Astrocyte (in vitro differentiated cells and primary cell): ENCODE measurements at regions not wholly inside any gene's neighbourhood (a gene's known extent, or its start where the extent isn't known, plus 50 kb on each side); places are given as distances from the start of the nearest gene placed in this dataset.
"Not testable (repeated sequence)": the region's sequence is repeated elsewhere in the genome, so short reads cannot be mapped to it uniquely, and the experiment has no call there.

Source experiments
- DNase-seq: peaks from one replicate; pipeline ENCODE4 v3.0.0-alpha.2; 2010; ENCODE audit warnings: low read depth
- FAIRE-seq: peaks from 2 replicates; lab custom pipeline; 2011; peaks lifted over from hg19 to GRCh38; lab: Jason Lieb, UNC
- H2AFZ ChIP-seq: 2 replicates; pipeline ENCODE4 v1.6.0; 2012; ENCODE audit warnings: low read depth, low read length, inconsistent platforms
- H3K27ac ChIP-seq: 2 replicates; pipeline ENCODE4 v1.5.1; 2011; ENCODE audit warnings: low read depth, low read length, inconsistent platforms
- H3K27me3 ChIP-seq: 2 replicates; pipeline ENCODE4 v1.6.0; 2011; ENCODE audit warnings: low read length, inconsistent platforms; ENCODE audit not compliant: insufficient read depth
- H3K36me3 ChIP-seq: 2 replicates; pipeline ENCODE4 v1.5.1; 2011; ENCODE audit warnings: low read length, inconsistent platforms; ENCODE audit not compliant: insufficient read depth
- H3K4me1 ChIP-seq: 2 replicates; pipeline ENCODE4 v1.5.1; 2011; ENCODE audit warnings: low read length, inconsistent platforms; ENCODE audit not compliant: insufficient read depth
- H3K4me2 ChIP-seq: 2 replicates; pipeline ENCODE4 v1.6.0; 2012; ENCODE audit warnings: low read length, inconsistent platforms
- H3K4me3 ChIP-seq: 2 replicates; pipeline ENCODE4 v1.5.1; 2011; ENCODE audit warnings: low read depth, mild to moderate bottlenecking, low read length, inconsistent platforms; ENCODE audit not compliant: insufficient read depth
- H3K79me2 ChIP-seq: 2 replicates; pipeline ENCODE4 v1.6.0; 2012; ENCODE audit warnings: mild to moderate bottlenecking, low read length, inconsistent platforms; ENCODE audit not compliant: insufficient read depth
- H3K9ac ChIP-seq: 2 replicates; pipeline ENCODE4 v1.6.0; 2012; ENCODE audit warnings: mild to moderate bottlenecking, low read length, inconsistent platforms
- H3K9me3 ChIP-seq: 2 replicates; pipeline ENCODE4 v1.5.1; 2012; ENCODE audit warnings: low read depth, mild to moderate bottlenecking, low read length, inconsistent platforms; ENCODE audit not compliant: insufficient read depth
- H4K20me1 ChIP-seq: 2 replicates; pipeline ENCODE4 v1.6.0; 2012; ENCODE audit warnings: low read length, inconsistent platforms; ENCODE audit not compliant: insufficient read depth
- H3K27ac Mint-ChIP-seq: one replicate; pipeline ENCODE4 v1.8.0; 2021; ENCODE audit warnings: mild to moderate bottlenecking, mixed read lengths; ENCODE audit not compliant: unreplicated experiment
- H3K27me3 Mint-ChIP-seq: one replicate; pipeline ENCODE4 v1.8.0; 2021; ENCODE audit warnings: low read depth, mixed read lengths; ENCODE audit not compliant: unreplicated experiment
- H3K36me3 Mint-ChIP-seq: one replicate; pipeline ENCODE4 v1.8.0; 2021; ENCODE audit warnings: low read depth, mixed read lengths; ENCODE audit not compliant: unreplicated experiment
- H3K4me1 Mint-ChIP-seq: one replicate; pipeline ENCODE4 v1.8.0; 2021; ENCODE audit warnings: low read depth, mixed read lengths; ENCODE audit not compliant: unreplicated experiment
- H3K4me3 Mint-ChIP-seq: one replicate; pipeline ENCODE4 v1.8.0; 2021; ENCODE audit warnings: mild to moderate bottlenecking, moderate library complexity, mixed read lengths; ENCODE audit not compliant: unreplicated experiment
- H3K9me3 Mint-ChIP-seq: one replicate; pipeline ENCODE4 v1.8.0; 2021; ENCODE audit warnings: mild to moderate bottlenecking, mixed read lengths; ENCODE audit not compliant: unreplicated experiment
- CTCF ChIP-seq: IDR thresholded peaks from 2 replicates; pipeline ENCODE4 v1.5.1; 2011; ENCODE audit warnings: low read depth, mild to moderate bottlenecking, inconsistent platforms, low read length, moderate library complexity; ENCODE audit not compliant: insufficient read depth
- EZH2 ChIP-seq: IDR thresholded peaks from 2 replicates; pipeline ENCODE4 v1.6.1; 2012; ENCODE audit warnings: mild to moderate bottlenecking, low read length, inconsistent platforms; ENCODE audit not compliant: insufficient read depth

- Histone ChIP-seq H3K27ac (no peak overlapping the region), H4K20me1 (no peaks in the 10 kb centered on the region), H3K9me3 (no peaks in the 10 kb centered on the region), H3K36me3 (no peaks in the 10 kb centered on the region), H3K79me2 (no peaks in the 10 kb centered on the region), H3K27me3 (no peaks in the 10 kb centered on the region), H3K9ac (no peak overlapping the region), H2AFZ (no peak overlapping the region), H3K4me1 (no peaks in the 10 kb centered on the region), H3K4me2 (no peak overlapping the region), H3K4me3 (no peak overlapping the region)
- no peak for FAIRE-seq
- Mint-ChIP-seq H3K9me3 (peaks cover 4% of the 10 kb centered on the region), H3K27me3 (no peaks in the 10 kb centered on the region), H3K36me3 (no peaks in the 10 kb centered on the region), H3K27ac (no peak overlapping the region), H3K4me1 (peaks cover 5% of the 10 kb centered on the region), H3K4me3 (no peak overlapping the region)
- no peak for DNase-seq
- TF ChIP-seq EZH2 (no peak), CTCF (no peak)
These were observed 150.4 kb upstream of the NEGR1 start for GRCh38 chr1:72432645-72433267.

GRCh38 chr1:72431810-72432209 lies 149.5 kb upstream of the NEGR1 start:
- DNase-seq (no peak), FAIRE-seq (no peak)
- Histone ChIP-seq H3K4me1 (no peaks in the 10 kb centered on the region), H3K4me2 (no peak overlapping the region), H3K79me2 (no peaks in the 10 kb centered on the region), H3K4me3 (no peak overlapping the region), H3K9ac (no peak overlapping the region), H4K20me1 (no peaks in the 10 kb centered on the region), H3K9me3 (no peaks in the 10 kb centered on the region), H3K27me3 (no peaks in the 10 kb centered on the region), H3K36me3 (no peaks in the 10 kb centered on the region), H3K27ac (no peak overlapping the region), H2AFZ (no peak overlapping the region)
- H3K4me1 Mint-ChIP-seq, result peaks cover 5% of the 10 kb centered on the region
- peaks cover 4% of the 10 kb centered on the region for H3K9me3 Mint-ChIP-seq
- no peak overlapping the region for H3K4me3 Mint-ChIP-seq
- H3K36me3 Mint-ChIP-seq, result no peaks in the 10 kb centered on the region
- H3K27me3 Mint-ChIP-seq, result no peaks in the 10 kb centered on the region
- H3K27ac Mint-ChIP-seq, result no peak overlapping the region
- TF ChIP-seq CTCF (no peak), EZH2 (no peak)

GRCh38 chr1:72428276-72428675 lies 145.9 kb upstream of the NEGR1 start:
- H3K36me3 ChIP-seq, DNase-seq, H3K4me2 ChIP-seq, H3K4me1 Mint-ChIP-seq, H3K9me3 ChIP-seq, H3K27me3 Mint-ChIP-seq, H3K27me3 ChIP-seq, H3K27ac ChIP-seq, FAIRE-seq, H3K4me1 ChIP-seq, H3K4me3 ChIP-seq, H3K79me2 ChIP-seq, H4K20me1 ChIP-seq, H3K36me3 Mint-ChIP-seq, H3K27ac Mint-ChIP-seq, H3K4me3 Mint-ChIP-seq, H2AFZ ChIP-seq, H3K9ac ChIP-seq: not testable (repeated sequence)
- H3K9me3 Mint-ChIP-seq, result peaks cover 16% of the 10 kb centered on the region
